HepG2 (cell line): ENCODE measurements at regions not wholly inside any gene's neighbourhood (a gene's known extent, or its start where the extent isn't known, plus 50 kb on each side); places are given as distances from the start of the nearest gene placed in this dataset.

Source experiments
- CTCF ChIP-seq: sonication (generic); formaldehyde crosslinking; IDR thresholded peaks from 2 replicates; pipeline ENCODE4 v1.5.0; 2020; ENCODE audit warnings: mild to moderate bottlenecking, missing genetic modification reagents, moderate library complexity
- ETV6 ChIP-seq: sonication (generic); formaldehyde crosslinking; conservative IDR thresholded peaks from 2 replicates; pipeline ENCODE4 v1.4.0; 2020; ENCODE audit warnings: missing genetic modification reagents
- GZF1 ChIP-seq: sonication (generic); formaldehyde crosslinking; IDR thresholded peaks from 2 replicates; pipeline ENCODE4 v1.5.1; 2020; ENCODE audit warnings: mild to moderate bottlenecking, missing genetic modification reagents
- KDM5B ChIP-seq: sonication (generic); formaldehyde crosslinking; IDR thresholded peaks from 2 replicates; pipeline ENCODE4 v1.4.0; 2020; ENCODE audit warnings: missing genetic modification reagents, mild to moderate bottlenecking, borderline replicate concordance
- LBX2 ChIP-seq: sonication (generic); formaldehyde crosslinking; IDR thresholded peaks from 2 replicates; pipeline ENCODE4 v1.5.0; 2020; ENCODE audit warnings: missing genetic modification reagents, mild to moderate bottlenecking, borderline replicate concordance
- MAX ChIP-seq: IDR thresholded peaks from 2 replicates; pipeline ENCODE4 v1.6.1; 2012; ENCODE audit warnings: inconsistent platforms
- U2AF2 ChIP-seq: fragments of 200-400 bp; formaldehyde crosslinking; IDR thresholded peaks from 2 replicates; pipeline ENCODE4 v1.6.1; 2017; ENCODE audit warnings: low read depth, mild to moderate bottlenecking, low read length
- ZNF274 ChIP-seq: sonication (generic); formaldehyde crosslinking; IDR thresholded peaks from 2 replicates; pipeline ENCODE4 v1.5.1; 2020; ENCODE audit warnings: mild to moderate bottlenecking, missing genetic modification reagents
- ZNF354B ChIP-seq: sonication (generic); formaldehyde crosslinking; IDR thresholded peaks from 2 replicates; pipeline ENCODE4 v1.8.0; 2022; ENCODE audit warnings: mild to moderate bottlenecking, missing genetic modification reagents

- no peak for TF ChIP-seq ETV6 (CRISPR knock-in tag)
- no peak for TF ChIP-seq KDM5B (CRISPR knock-in tag)
- TF ChIP-seq LBX2 (CRISPR knock-in tag), result no peak
- TF ChIP-seq GZF1 (CRISPR knock-in tag), result no peak
- no peak for TF ChIP-seq MAX
- no peak for TF ChIP-seq ZNF274
- TF ChIP-seq ZNF354B (CRISPR knock-in tag), result no peak
- no peak for TF ChIP-seq U2AF2
- no peak for TF ChIP-seq CTCF (CRISPR knock-in tag)
These were observed 103.4 kb upstream of the SEMA3D start for GRCh38 chr7:85290269-85290668.
